Glutamatergic neuron (in vitro differentiated cells): ENCODE measurements at regions not wholly inside any gene's neighbourhood (a gene's known extent, or its start where the extent isn't known, plus 50 kb on each side); places are given as distances from the start of the nearest gene placed in this dataset.

ENCODE experiments used
- DNase-seq: peaks from one replicate; pipeline ENCODE4 v3.0.0; 2022
- H3K27ac Mint-ChIP-seq: one replicate; pipeline ENCODE4 v1.8.0; 2020; ENCODE audit warnings: mild to moderate bottlenecking, mixed read lengths, inconsistent platforms; ENCODE audit not compliant: unreplicated experiment
- H3K27me3 Mint-ChIP-seq: one replicate; pipeline ENCODE4 v1.8.0; 2020; ENCODE audit warnings: mild to moderate bottlenecking, moderate library complexity, mixed read lengths, inconsistent platforms; ENCODE audit not compliant: unreplicated experiment
- H3K36me3 Mint-ChIP-seq: one replicate; pipeline ENCODE4 v1.8.0; 2020; ENCODE audit warnings: mild to moderate bottlenecking, mixed read lengths, inconsistent platforms; ENCODE audit not compliant: unreplicated experiment
- H3K4me1 Mint-ChIP-seq: one replicate; pipeline ENCODE4 v1.8.0; 2020; ENCODE audit warnings: mild to moderate bottlenecking, low read depth, mixed read lengths, inconsistent platforms; ENCODE audit not compliant: unreplicated experiment
- H3K4me3 Mint-ChIP-seq: one replicate; pipeline ENCODE4 v1.8.0; 2020; ENCODE audit warnings: mild to moderate bottlenecking, mixed read lengths, inconsistent platforms; ENCODE audit not compliant: unreplicated experiment
- H3K9me3 Mint-ChIP-seq: one replicate; pipeline ENCODE4 v1.8.0; 2020; ENCODE audit warnings: mild to moderate bottlenecking, moderate library complexity, mixed read lengths, inconsistent platforms; ENCODE audit not compliant: unreplicated experiment
- TF ChIP-seq, protein P1 (sequence below): fragments of 200-600 bp; sonication (generic); IDR thresholded peaks from one replicate; pipeline ENCODE4 v1.5.0; 2021; ENCODE audit not compliant: partially characterized antibody, unreplicated experiment

DNA sequence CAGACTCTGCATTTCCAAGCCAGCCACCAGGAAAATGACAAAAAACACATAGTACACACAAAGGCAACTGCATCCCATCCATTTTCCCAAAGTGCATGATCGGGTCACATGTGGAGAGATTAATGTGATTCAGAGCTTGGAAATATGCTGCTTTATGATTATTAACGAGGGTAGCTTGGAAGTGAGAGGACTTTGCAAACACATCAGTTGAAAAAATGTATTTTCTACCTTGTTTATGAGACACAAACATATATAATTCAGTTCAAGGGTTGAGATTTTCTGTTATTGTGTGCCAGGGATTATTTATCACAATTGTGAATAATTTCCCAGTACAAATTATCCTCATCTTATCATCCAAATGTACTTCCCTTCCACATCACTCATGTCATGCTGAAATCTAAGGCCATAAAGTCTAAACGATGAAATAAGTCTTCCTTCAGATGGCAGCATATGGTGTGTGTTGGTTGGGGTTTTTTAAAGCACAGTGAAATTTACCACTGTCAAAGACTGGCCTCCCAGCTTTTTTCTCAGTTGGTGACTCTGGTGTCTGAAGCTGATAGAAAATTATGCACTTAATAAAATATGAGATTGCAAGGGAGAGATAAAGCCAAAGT lies 104.7 kb upstream of the ADAMTS18 start:
- no peak overlapping the region for H3K27ac Mint-ChIP-seq
- peaks cover 7% of the 10 kb centered on the region for H3K4me1 Mint-ChIP-seq
- no peak overlapping the region for H3K4me3 Mint-ChIP-seq
- H3K36me3 Mint-ChIP-seq = no peaks in the 10 kb centered on the region
- DNase-seq = no peak
- TF ChIP-seq, protein P1, sequence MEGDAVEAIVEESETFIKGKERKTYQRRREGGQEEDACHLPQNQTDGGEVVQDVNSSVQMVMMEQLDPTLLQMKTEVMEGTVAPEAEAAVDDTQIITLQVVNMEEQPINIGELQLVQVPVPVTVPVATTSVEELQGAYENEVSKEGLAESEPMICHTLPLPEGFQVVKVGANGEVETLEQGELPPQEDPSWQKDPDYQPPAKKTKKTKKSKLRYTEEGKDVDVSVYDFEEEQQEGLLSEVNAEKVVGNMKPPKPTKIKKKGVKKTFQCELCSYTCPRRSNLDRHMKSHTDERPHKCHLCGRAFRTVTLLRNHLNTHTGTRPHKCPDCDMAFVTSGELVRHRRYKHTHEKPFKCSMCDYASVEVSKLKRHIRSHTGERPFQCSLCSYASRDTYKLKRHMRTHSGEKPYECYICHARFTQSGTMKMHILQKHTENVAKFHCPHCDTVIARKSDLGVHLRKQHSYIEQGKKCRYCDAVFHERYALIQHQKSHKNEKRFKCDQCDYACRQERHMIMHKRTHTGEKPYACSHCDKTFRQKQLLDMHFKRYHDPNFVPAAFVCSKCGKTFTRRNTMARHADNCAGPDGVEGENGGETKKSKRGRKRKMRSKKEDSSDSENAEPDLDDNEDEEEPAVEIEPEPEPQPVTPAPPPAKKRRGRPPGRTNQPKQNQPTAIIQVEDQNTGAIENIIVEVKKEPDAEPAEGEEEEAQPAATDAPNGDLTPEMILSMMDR = no peak
- H3K27me3 Mint-ChIP-seq = peaks cover 4% of the 10 kb centered on the region
- no peaks in the 10 kb centered on the region for H3K9me3 Mint-ChIP-seq

- TF ChIP-seq, protein P1 = no peak
- no peak overlapping the region for H3K4me3 Mint-ChIP-seq
- H3K4me1 Mint-ChIP-seq = peaks cover 7% of the 10 kb centered on the region
- H3K27ac Mint-ChIP-seq = no peak overlapping the region
- no peak for DNase-seq
- no peaks in the 10 kb centered on the region for H3K36me3 Mint-ChIP-seq
- H3K9me3 Mint-ChIP-seq = no peaks in the 10 kb centered on the region
- no peaks in the 10 kb centered on the region for H3K27me3 Mint-ChIP-seq
These were observed 105.8 kb upstream of the ADAMTS18 start for GRCh38 chr16:77540646-77541045.

DNA sequence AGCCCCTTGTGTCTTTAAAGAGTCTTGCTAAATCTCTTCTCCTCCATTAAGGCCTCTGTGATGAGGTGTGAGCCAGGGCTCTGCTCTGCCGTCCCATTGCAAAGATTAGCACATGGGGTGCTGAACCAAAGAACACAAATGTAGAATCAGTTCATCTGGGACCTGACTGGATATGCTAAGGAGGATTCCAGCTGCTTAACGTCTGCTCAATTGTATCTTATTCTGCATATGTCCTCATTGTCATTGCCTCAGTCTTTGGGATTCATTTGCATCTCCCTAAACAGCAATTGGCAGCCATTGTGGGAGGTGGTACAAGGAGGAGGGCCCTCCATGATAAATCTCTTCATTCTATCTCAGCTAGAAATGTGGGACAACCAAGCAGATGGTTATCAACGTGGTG lies 106.3 kb upstream of the ADAMTS18 start:
- H3K36me3 Mint-ChIP-seq = no peaks in the 10 kb centered on the region
- H3K4me3 Mint-ChIP-seq = no peak overlapping the region
- peak overlapping the region; percentile 2 for H3K27ac Mint-ChIP-seq
- H3K27me3 Mint-ChIP-seq = no peaks in the 10 kb centered on the region
- no peak for DNase-seq
- H3K4me1 Mint-ChIP-seq = peaks cover 7% of the 10 kb centered on the region
- TF ChIP-seq, protein P1 = no peak
- H3K9me3 Mint-ChIP-seq = no peaks in the 10 kb centered on the region

DNA sequence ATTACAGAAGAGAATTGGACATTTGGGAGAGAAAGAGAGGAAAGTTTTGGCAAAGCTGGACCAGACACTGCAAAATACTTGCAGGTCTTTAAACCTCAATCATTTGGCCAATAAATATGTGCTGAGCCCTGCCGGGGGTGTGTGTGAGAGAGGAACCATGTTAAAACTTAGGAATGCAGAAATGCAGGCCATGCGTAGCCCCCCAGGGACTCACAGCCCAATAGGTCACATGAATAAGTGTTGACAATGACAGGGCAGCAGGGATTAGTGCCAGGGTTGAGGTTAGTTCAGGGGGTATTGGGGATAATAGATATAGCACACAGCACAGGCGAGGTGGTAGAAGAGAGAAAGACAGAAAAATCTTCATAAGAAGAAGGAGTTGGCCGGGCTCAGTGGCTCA lies 113.3 kb upstream of the ADAMTS18 start:
- no peak for DNase-seq
- Mint-ChIP-seq H3K36me3 (no peaks in the 10 kb centered on the region), H3K4me3 (no peak overlapping the region), H3K4me1 (no peaks in the 10 kb centered on the region), H3K27me3 (peaks cover 2% of the 10 kb centered on the region), H3K27ac (no peak overlapping the region), H3K9me3 (no peaks in the 10 kb centered on the region)
- TF ChIP-seq, protein P1 = no peak

DNA sequence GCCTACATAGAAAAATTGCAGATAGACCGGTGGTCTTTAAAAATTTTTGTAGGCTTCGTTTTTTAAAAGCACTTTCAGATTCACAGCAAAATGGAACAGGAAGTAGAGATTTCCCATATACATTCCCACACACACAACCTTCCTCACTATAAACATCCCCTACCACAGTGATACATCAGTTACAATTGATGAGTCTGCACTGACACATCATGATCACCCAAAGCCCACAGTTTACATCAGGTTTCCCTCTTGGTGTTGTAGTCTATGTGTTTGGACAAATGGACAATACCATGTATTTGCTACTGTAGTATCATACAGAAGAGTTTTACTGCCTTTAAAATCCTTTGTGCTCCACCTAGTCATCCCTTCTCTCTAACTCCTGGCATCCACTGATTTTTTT lies 113.9 kb upstream of the ADAMTS18 start:
- Mint-ChIP-seq H3K4me1 (no peaks in the 10 kb centered on the region), H3K27ac (no peak overlapping the region), H3K4me3 (no peak overlapping the region), H3K27me3 (peaks cover 2% of the 10 kb centered on the region), H3K36me3 (no peaks in the 10 kb centered on the region), H3K9me3 (no peaks in the 10 kb centered on the region)
- no peak for DNase-seq
- TF ChIP-seq, protein P1 = no peak
